H1 (cell line): ENCODE measurements at regions not wholly inside any gene's neighbourhood (a gene's known extent, or its start where the extent isn't known, plus 50 kb on each side); places are given as distances from the start of the nearest gene placed in this dataset.

Source experiments
- CHD7 ChIP-seq: fragments of 300-600 bp; sonication (generic); IDR thresholded peaks from 2 replicates; pipeline ENCODE4 v1.7.1; 2012; ENCODE audit warnings: low read length, moderate library complexity, mild to moderate bottlenecking, inconsistent platforms; ENCODE audit not compliant: insufficient replicate concordance

GRCh38 chr2:16791496-16791895 lies 125.9 kb upstream of the CYRIA start (continued):
- no peak for TF ChIP-seq CHD7
